ENCODE measurements at regions not wholly inside any gene's neighbourhood (a gene's known extent, or its start where the extent isn't known, plus 50 kb on each side); places are given as distances from the start of the nearest gene placed in this dataset.
"Not testable (repeated sequence)": the region's sequence is repeated elsewhere in the genome, so short reads cannot be mapped to it uniquely, and the experiment has no call there.

DNA sequence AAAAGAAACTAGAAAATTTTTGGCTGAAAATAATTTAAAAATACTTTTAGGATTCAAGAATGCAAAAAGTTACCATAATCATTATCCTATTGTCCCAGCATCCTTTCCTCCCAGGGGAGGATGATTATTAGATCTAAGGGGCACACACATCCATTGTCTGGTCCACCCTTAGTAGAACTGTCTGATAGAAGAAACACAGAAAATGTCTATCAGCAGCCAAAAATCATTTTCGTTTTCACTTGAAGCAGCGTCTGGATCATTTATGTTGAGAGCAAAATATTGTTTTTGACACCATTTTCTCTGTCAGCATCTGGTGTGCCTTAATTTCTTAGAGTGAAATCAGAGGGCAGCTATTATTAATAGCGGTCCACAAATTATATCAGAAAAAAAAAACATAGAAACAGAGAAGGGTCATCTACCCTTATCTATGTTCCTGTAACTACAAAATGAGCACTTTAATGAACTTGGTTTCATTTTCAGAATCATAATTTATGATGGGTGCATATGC is 446.3 kb downstream of the TRAM1L1 start:
- no peak for DNase-seq

DNA sequence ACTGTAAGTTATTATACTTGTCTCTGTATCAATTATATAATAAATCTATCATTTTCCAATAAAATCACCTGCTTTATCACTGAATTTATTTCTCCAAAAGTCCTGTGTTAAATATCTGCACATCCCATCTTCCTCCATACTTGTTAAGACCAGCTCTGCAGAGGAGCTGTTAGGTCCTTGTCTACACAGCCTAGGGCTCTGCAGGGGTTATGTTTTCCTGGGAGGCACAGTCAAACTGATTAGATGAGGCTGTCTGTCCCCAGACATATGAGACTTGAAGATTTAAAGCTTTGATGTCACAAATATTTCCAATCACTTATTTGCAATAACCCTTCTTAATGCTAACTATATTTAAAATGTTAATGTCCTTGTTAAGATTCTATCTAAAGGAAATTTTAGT is 446.8 kb downstream of the TRAM1L1 start:
- no peak for DNase-seq

DNA sequence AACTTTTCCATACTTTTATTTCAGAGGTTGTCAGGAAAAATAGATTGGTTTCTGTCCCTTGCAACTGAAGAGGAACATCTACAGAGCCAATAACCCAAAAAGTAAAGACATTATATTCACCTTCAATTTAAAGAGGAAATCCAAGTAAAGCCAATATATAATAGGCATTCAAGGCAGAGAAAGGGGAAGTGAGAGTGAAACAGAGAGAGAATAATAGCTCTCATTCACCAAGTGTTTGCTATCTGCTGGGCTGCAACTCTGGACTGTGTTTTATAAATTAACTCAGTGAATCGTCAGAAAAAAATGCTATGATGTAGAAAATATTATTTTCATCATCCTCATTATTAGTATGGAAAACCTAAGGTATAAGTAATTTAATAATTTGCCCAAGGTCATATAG is 448.5 kb downstream of the TRAM1L1 start:
- DNase-seq, result no peak

DNA sequence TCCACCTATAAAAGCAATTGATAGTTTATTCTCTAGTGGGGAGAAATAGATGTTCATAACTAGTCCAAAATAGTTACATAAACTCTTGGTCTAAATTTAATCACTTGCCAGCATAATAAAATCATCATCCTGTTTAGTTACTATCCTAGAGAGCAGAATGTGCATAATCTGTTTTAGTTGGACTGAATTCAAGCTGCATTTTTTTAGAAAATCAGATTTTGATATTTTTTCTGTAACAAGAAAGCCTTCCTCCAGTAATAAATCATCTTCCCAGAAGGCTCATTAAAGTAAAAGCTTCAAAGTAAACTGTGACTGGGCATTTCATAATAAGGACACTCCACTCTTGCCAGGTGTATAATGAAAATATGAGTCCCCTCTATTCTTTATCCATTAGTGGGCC is 453.1 kb downstream of the TRAM1L1 start:
- no peak for DNase-seq

DNA sequence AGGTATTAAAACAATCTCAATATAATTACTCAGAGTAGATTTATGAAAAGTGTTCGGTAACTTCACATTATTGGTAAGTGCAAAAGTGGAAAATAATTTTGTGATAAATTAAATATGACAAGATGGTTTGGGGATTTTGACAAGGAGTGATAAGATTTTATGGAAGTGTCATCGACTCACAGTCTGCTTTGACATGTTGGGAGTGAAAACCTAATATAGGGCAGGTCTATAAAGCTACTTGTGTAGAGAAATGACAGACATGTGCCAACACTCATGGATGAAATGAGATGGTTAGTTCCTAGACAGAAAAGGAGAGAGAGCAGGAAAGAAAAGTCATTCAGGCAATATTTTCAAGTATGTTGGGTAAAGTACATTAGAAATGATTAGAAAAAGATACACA is 456.8 kb downstream of the TRAM1L1 start:
- DNase-seq, result no peak

DNA sequence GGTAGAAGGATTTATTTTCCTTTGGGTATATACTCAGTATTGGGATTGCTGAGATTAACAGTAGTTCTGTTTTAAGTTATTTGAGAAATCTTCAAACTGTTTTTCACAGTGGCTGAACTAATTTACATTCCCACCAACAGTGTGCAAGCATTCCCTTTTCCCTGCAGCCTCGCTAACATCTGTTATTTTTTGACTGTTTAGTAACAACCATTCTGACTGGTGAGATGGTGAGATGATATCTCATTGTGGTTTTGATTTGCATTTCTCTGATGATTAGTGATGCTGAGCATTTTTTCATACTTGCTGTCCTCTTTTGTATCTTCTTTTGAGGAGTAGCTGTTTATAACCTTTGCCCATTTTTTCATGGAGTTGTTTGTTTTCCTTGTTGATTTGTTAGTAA is 457.8 kb downstream of the TRAM1L1 start:
- DNase-seq, result no peak

DNA sequence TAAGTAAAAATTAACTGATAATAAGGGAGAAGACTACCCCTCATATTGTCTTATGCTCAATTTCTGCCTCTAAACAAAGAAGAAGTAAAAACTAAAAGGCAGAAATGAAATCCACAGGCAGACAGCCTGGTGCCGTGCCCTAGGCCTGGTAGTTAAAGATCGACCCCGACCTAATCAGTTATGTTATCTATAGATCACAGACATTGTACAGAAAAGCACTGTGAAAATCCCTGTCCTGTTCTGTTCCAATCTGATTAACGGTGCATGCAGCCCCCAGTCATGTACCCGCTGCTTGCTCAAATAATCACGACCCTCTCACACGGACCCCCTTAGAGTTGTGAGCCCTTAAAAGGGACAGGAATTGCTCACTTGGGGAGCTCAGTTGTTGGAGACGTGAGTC is 465.9 kb downstream of the TRAM1L1 start:
- DNase-seq, result not testable (repeated sequence)

DNA sequence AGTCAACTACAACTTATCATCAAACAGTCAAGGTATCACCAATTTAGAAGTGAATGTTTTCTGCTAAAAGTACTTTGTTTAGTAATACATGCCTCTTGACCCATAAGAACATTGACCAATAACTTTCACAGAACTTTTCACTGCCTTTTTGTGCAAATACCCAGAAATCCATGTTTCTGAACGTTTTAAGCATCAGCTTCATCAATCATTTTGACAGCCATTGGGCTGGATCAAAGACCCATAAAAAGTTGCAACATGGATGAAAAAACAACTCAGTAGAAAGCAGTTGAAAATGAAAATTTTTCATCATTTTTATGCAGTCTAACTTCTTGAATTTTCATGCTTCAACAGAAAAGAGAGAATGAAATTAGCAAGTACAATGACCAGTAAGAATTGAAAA is 466.7 kb downstream of the TRAM1L1 start:
- DNase-seq, result no peak

DNA sequence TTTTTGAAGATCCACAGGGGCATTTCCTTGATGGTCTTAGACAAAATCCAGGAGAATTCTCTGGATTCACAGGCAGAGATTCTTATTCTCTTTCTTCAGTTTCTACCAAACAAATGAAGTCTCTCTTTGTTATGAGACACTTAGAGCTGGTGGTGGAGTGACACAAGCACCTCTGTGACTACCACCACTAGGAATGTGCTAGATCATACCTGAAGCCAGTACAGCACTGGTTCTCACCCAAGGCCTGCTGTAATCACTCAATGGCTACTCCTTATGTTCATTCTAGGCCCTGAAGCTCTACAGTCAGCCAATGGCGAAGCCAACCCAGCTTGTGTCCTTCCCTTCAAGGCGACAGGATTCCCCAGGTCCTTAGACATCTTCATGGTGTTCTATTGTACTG is 482.3 kb downstream of the TRAM1L1 start:
- no peak for DNase-seq

DNA sequence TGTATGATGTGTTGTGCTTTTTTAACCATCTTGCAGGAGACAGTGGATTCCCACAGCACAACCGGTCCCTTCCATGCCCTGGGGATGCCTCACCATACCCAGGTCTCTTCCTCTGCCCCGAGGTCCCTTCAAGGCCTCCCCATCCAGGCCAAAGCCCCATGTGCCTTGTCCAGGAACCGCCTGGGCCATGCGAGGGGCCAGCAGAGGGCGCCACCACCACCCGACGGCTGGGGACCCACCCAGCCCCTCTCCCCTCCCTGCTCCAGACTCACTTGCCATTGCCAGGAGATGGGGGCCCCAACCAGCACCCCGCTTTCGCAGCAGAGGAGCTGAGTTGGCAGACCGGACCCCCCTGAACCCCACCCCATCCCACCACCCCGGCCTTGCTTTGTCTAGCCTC is 485.5 kb downstream of the TRAM1L1 start:
- DNase-seq, result no peak

DNA sequence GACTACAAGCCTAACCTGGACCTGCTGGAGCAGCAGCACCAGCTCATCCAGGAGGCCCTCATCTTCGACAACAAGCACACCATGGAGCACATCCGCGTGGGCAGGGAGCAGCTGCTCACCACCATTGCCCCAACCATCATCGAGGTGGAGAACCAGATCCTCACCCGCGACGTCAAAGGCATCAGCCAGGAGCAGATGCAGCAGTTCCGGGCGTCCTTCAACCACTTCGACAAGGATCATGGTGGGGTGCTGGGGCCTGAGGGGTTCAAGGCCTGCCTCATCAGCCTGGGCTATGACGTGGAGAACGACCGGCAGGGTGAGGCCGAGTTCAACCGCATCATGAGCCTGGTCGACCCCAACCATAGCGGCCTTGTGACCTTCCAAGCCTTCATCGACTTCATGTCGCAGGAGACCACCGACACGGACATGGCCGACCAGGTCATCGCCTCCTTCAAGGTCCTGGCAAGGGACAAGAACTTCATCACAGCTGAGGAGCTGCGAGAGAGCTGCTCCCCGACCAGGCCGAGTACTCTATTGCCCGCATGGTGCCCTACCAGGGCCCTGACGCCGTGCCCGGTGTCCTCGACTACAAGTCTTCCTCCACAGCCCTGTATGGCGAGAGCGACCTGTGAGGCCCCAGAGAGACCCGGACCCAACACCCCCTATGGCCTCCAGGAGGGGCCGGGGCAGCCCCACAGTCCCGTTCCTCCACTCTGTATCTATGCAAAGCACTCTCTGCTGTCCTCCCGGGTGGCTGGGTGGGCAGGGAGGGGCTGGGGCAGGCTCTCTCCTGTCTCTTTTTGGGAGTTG is 486.2 kb downstream of the TRAM1L1 start:
- DNase-seq, result no peak

DNA sequence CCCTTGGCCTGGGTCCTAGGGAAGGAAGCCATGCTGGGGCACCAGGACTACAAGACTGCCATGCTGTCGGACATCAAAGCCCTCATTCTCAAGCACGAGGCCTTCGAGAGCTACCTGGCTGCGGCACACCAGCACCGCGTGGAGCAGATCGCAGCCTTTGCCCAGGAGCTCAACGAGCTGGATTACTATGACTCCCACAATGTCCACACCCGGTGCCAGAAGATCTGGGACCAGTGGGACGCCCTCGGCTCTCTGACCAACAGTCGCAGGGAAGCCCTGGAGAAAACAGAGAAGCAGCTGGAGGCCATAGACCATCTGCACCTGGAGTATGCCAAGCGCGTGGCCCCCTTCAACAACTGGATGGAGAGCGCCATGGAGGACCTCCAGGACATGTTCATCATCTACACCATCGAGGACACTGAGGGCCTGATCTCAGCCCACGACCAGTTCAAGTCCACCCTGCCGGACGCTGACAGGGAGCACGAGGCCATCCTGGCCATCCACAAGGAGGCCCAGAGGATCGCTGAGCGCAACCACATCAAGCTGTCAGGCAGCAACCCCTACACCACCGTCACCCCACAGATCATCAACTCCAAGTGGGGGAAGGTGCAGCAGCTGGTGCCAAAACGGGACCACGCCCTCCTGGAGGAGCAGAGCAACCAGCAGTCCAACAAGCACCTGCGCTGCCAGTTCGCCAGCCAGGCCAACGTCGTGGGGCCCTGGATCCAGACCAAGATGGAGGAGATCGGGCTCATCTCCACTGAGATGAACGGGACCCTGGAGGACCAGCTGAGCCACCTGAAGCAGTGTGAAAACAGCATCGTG is 487.0 kb downstream of the TRAM1L1 start:
- DNase-seq, result no peak

DNA sequence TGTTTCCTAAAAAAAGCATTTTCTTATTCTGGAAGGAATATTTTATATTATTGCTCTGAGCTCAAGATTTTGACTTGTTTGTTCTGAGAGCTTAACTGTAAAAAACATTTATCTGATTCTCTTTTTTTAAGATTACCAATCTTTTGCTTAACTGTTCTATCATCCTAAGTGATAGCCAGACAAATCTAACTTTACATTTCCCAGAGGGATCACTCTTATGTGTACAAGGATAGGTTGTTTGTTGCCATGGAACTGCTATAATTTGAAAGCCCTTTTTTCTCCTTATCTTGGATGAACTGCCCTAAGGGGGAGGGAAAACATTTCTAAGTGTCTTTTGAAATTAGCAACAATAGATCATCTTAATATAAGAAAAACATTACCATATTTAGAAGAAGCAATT is 494.7 kb downstream of the TRAM1L1 start:
- no peak for DNase-seq

DNA sequence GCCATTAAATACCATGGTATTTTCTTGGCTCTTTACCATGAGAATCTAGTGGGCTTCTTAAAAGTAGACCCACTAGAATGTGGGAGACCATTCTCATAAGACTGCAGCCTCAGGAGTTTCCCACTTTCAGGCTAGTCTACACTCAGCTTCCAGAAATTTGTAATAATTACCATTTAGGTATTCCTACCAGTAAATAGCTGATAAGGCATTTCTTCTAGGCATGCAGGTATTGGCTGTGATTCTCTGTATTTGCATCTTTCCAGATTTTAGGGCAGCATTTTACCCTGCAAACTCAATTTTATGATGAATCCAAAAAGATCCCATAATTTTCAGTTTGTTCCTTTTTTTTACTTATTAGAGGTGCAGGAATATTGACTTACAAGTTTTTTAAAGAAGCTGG is 496.6 kb downstream of the TRAM1L1 start:
- DNase-seq, result no peak

DNA sequence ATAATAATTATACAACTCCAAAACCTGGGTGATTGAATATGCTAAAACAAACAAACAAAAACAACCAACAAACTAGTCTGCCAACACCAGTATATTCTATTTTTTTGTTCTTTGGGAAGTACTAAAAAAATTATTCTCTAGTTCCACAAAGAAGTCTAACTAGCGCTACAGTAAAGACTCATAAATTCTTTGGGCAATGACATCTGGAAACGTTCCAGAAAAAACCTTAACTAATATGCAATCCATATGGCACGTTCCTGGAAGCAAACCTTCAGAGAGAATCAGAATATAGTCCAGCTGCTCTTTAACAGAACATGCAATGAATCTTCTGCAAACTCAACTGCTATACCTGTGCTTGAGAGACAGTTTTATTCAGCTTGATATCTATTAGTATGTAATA is 500.1 kb downstream of the TRAM1L1 start:
- no peak for DNase-seq

DNA sequence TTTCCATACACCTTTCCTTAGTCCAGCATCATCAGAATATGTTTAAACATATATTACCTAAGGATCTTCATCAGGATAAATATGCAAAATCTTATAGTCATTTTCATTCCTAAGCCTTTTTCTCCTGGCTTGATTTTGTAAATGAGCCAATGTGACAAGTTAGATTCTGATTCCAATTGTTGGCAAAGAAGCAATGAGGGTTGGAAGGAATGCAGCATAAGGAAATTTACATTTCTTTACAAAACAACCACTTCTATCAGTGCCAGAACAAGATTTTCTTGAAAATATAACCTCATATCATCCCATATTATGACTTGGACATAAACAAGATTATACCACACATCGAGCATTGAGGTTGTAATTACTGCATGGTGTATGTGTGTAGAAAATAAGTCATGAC is 508.1 kb downstream of the TRAM1L1 start:
- DNase-seq, result no peak

DNA sequence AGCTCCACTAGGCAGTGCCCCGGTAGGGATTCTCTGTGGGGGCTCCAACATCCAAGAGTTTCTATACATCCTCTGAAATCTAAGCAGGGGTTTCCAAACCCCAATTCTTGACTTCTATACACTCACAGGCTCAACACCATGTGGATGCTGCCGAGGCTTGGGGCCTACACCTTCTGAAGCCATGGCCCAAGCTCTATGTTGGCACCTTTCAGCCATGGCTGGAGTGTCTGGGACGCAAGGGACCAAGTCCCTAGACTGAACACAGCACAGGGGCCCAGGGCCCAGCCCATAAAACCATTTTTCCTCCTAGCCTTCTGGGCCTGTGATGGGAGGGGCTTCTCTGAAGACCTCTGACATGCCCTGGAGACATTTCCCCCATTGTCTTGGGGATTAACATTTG is 511.8 kb downstream of the TRAM1L1 start:
- DNase-seq, result no peak

DNA sequence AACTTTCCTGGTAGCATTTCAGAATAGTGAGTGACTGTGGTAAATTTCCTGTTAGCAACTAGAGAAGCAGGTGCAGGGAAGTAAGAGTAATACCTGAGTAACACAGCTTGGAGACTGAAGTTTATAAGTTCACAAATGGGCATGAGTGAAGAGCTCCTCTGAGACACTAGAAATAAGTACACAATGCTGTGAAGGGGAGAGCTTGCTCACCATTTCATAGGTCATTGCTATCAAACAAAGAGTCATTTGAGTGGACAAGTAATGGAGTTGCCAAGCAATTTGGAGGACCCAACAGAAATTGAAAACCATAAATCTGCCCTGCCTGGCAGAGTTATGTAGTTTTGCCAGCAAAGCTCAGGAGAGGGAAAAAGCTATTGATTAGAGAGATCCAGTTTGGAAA is 523.6 kb downstream of the TRAM1L1 start:
- no peak for DNase-seq

DNA sequence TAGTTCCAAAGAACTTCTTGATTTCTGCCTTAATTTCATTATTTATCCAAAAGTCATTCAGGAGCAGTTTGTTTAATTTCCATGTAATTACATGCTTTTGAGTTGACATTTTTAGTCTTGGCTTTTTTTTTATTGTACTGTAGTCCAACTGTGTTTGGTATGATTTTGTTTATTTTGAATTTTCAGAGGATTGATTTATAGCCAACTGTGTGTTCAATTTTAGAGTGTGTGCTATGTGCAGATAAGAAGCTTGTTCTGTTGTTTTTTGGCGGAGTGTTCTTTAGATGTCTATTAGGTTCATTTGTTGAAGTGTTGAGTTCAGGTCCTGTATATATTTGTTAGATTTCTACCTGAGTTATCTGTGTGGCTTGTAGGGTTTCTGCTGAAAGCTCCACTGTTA is 533.6 kb downstream of the TRAM1L1 start:
- no peak for DNase-seq

DNA sequence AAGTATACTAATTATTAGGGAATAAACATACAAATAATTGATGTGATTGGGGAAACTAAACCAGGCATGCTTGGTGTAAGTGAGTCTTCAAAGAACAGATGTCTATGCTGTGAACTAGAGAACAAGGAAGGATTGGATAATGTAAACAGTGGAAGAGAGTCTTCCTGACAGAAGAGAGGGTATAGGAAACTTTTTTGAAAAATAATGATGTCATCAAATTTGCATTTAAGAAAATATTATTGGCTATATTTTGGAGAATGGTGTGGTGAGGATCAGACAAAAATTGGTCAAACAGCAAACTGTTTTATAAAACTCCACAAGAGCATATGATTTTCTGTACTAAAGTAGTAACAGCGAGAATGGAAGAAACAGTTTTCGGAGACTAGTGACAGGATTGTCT is 537.7 kb downstream of the TRAM1L1 start:
- no peak for DNase-seq

DNA sequence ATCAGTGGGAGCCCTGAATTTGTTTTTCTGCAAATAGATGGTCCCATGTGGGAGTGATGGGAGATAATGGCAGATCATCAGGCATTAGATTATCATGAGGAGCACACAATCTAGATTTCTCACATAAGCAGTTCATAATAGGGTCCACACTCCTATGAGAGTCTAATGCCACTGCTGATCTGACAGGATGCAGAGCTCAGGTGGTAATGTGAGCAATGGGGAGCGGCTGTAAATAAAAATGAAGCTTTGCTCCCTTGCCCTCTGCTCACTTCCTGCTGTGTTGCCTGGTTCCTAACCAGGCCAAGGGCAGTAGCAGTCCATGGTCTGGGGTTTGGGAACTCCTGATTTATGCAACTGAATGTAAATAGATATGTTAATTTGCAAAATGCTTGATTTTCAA is 538.6 kb downstream of the TRAM1L1 start:
- no peak for DNase-seq

DNA sequence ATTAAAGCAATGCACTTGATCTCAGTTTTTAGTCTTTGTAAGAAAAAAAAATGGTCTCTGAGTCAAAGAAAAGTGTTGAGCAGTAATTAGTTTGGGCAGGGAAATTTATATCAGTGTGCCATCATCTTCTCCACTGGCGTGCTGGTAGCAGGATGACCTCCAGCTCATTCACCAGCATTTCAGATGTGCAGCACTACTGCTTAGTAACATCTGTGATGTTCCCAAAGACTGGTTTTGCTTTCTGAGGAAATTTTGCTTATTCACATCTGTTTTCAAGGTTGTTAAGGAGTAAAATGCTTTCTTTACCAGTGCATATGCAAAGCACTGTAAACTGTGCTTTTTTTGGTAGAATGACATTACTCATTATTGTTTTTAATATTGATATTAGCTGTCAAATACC is 540.4 kb downstream of the TRAM1L1 start:
- DNase-seq, result no peak

DNA sequence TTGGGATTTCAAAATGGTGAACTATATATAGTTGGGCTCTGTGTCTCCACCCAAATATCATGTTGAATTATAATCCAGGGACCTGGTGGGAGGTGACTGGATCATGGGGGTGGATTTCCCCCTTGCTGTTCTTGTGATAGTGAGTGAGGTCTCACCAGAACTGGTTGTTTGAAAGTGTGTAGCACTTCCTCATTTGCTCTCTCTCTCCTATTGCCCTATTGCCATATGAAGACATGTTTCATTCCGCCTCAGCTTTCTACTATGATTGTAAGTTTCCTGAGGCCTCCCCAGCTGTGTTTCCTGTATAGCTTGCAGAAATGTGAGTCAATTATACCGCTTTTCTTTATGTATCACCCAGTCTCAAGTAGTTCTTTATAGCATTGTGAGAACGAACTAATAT is 545.6 kb downstream of the TRAM1L1 start:
- no peak for DNase-seq

DNA sequence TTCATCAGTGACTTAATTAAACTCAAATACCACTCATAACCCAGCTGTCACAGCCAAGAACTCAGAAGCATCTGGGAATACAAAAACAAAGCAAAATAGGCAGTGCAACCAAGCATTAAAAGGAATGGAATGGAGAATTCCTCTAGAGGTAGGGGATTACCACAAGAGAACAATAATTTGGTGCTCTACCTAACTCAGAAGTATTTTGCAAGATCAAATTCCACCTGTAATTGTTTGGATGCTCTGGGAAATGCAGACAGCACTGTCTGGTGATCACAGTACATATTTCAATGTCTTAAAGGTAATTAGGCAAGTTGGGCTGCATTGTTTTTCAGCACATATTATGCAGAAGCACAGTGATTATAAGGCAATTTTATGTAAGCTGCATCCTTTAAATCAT is 547.5 kb downstream of the TRAM1L1 start:
- no peak for DNase-seq
